GM21528 (cell line): ENCODE measurements at regions not wholly inside any gene's neighbourhood (a gene's known extent, or its start where the extent isn't known, plus 50 kb on each side); places are given as distances from the start of the nearest gene placed in this dataset.
"Not testable (repeated sequence)": the region's sequence is repeated elsewhere in the genome, so short reads cannot be mapped to it uniquely, and the experiment has no call there.

Experiments
- ATAC-seq: cut with Tn5 transposase; IDR thresholded peaks from one replicate; pipeline ENCODE4 v1.9.1; 2021; ENCODE audit warnings: mild to moderate bottlenecking, moderate library complexity; ENCODE audit not compliant: unreplicated experiment, low FRiP score

DNA sequence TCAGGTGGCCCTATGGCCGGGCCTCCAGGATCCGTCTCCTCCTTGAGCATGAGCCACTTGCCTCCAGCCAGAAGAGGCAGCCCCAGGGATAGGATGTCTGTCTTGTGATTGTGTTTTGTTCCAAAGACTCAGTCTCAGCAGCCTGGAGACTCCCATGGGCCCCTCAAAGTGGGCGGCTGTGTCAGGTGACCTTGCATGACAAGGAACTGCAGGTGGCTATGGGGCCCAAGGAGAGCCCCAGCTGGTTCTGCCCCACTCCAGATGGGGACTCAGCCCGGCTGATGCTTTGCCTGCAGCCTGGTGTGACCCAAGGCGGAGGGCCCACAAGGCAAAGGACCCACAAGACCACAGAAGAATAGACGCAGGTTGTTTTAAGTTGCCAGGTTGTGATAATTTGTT, 284.3 kb upstream of the IRX4 start:
- no peak for ATAC-seq

DNA sequence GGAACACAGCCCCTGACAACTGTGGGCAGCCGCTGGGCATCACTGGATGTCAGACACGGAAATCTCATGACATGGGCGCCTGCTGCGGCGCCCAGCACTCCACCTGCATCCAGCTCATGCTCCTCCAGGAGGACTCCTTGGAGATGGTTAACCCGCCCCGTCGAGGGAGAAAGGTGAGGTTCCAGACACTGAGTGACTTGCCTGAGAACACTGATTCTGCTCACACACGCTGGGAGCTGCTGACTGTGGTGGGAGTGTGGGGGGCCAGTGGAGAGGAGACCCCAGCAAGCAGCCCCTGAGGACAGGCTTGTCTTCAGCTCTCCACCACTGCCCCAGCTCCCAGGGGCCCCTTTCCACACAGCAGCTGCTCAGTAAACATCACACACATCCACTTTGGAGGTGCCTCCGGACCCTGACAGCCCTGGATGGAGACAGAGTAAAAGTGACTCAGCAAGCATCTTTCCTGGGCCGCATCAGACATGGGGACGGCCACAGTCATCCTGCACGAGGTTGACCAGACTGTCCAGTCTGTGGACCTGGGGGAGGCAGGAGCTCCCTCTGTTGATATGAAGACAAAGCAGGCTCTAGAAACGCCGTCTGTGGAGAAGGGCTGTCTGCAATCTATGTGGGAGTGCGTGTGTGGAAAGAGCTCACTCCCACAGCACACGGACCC, 283.7 kb upstream of the IRX4 start:
- no peak for ATAC-seq

DNA sequence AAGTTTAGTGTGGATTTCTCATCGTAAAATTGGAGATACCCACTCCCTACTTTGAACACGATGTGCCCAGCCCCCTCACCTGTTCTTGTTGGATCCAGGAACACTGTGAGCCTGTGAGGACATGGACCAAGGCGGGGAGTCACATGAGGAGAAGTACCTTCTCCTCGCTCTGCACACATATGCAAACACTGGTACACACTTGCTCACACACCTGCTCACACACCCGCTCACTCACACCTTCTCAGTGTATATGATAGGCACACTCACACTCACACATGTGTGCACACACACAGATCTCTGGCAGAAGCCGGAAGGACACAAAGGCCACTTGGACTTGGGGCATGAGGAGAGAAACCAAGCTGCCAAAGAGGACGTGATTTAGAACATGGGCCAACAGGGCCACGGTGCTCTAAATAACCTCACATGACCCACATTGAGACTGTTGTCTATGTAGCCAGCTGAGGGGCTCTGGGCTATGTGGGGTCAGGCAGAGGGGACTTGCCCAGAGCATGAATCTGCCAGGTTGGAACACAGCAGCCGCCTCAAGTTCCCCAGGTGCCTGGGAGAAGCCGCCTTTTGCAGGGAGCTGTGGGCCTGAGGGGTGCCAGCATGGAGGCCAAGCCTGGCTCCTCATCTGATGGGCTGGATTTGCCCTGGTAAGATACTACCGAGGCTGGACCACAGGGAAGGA, 283.0 kb upstream of the IRX4 start:
- ATAC-seq, result no peak

DNA sequence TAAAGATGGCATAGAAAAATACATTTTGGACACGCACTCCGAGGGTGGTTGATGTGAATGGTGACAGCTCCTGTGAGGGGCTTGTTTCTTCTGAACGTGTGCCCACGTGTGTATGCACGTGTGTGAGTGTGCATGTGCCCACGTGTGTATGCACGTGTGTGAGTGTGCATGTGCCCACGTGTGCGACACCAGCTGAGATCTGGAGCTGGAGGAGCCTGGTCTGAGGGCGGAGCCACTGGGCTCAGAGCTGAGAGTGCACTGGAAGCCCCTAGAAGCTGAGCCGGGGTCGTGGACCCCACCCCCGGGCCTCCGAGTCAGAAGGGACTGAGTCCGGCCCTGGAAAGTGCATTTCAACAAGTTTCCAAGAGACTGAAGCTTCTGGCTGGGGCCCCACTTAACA, 282.5 kb upstream of the IRX4 start:
- no peak for ATAC-seq

DNA sequence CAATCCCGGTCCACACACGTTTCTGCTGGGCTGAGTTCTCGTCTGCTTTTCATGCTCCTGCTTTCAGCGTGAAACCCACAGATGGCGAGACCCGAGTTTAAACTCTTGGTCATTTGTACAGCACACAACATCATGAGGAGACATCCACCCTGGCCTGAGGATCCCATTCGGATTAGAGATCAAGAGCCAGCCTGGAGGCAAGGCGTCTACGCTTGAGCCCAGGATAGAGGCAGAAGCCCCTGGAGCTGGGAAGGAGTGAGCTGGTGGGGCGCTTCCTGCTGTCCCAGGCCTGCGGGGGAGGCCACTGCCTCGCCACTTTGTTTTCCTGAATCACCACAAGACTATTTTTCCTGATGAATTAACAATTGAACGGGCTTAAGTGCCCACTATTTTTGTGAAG, 281.9 kb upstream of the IRX4 start:
- ATAC-seq, result no peak

DNA sequence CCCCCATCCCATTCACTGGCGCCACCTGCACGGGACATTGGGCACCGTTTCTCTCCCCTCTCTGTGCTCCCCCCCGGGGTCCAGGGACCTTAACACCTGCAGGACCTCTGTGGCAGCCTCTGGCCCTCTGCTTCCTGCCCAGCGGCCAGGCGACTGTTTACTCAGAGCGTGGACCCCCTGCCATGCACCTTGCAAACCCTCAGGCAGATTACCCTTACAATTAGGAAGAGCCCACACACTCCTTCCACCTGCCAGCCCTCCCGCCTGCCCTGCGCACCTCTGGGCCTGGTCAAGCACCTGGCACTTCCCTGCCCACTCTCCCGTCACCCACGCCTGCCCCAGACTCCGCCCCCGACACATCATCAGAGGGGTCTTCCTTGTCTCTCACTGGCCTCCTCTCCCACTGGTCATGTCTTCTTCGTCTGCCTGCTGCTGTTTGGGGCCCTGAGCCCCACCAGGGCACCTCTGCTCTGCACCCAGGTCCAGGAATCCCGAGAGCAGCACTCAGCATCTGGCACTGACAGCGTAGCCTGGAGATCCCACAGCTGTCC, 281.3 kb upstream of the IRX4 start:
- ATAC-seq, result no peak

DNA sequence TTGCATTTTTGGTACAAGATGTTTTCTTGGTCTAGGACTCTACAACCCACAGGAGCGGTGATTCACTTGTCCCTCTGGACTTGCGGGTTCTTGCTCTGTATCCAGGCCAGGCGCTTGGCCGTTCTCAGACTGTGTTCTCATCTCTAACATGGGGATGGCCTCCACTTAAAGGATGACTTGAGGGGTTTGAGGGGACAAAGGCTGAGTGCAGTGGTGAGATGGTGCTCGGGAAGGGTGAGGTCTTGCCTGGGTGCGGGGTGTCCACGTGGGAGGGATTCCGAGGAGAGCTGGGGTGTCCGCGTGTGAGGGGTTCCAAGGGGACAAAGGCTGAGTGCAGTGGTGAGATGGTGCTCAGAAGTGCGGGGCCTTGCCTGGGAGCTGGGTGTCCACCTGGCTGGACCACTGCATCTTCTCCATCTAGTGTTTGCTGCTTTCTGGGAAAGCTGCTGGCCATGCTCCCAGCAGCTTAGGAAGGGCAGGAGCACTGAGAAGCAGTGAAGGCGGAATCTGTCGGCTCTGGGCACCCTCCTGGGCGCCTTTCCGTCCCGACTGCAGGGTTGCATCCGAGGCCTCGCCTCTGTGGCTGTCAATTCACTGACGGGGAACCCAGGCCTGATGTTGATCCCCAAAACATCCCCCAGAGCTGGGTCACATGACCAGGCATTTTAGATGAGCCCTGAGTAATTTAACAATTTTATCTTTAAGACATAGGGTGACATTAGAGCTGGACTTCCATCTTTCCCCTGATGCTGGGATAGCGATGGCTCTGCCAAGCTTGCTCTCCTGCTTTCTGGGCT, 280.5 kb upstream of the IRX4 start:
- no peak for ATAC-seq

DNA sequence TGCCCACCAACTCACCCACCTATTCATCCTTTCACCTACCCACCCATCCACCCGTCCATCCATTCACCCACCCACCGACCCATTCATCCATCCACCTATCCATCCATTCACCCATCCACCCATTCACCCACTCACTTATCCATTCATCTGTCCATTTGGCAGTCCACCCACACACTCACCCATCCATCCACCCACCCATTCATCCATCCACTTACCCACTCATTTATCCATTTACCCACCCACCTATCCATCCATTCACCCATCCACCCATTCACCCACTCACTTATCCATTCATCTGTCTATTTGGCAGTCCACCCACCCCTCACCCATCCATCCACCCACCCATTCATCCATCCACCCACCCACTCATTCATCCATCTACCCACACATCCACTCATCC, 278.1 kb upstream of the IRX4 start:
- no peak for ATAC-seq

DNA sequence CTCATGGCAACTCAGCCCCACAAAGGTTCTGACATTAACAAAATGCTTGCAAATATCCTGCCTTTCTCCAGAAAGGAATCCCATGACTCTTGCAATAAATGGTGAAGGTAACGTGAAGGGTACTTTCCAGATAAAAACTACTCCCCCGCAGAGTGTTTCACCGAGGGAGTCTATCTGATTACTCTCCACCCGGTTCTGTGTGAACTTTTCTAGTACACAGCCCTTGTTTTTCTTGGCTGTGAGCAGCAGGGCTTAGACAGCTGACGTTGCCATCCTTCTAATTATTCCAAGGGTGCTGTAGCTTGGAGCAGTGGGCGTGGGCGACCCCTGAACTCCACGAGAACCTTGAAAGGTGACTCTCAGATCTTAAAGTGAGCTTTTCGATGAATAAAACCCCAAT, 276.0 kb upstream of the IRX4 start:
- ATAC-seq, result no peak

DNA sequence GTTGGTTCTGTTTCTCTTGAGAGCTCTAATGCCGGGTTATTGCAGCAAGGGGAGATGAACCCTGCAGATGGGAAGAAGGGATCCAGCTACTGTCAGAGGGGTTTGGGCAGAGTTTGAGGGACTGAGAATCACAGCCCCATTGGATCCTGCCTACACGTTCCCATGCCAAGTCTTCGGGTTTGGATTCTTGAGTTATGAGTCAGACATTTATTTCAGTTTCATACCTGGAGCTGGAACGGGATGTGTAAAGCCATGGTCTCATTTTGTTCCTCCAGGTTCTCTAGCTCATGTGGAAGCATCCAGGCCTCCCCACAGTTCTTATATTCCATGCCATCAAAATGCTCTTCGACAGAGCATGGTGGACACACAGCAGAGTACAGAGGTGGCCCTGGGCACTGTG, 275.4 kb upstream of the IRX4 start:
- ATAC-seq, result no peak

DNA sequence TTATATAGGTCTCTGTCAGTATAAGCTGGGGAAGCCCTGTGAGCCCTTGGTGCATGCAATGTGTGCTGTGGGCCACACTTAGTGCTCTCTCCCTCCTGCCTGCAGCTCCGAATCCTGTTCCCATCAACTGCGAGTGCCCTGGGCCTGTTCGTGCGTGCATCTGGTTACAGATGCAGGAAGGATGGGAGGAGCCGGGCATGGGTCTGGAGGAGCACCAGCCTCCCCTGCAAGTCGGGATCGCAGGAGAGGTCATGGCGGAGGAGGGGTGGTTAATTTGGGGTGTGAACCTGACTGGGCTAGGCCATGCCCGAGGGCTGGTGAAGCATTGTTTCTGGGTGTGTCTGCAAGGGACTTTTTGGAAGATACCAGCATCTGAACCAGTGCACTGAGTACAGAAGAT, 274.6 kb upstream of the IRX4 start:
- no peak for ATAC-seq

DNA sequence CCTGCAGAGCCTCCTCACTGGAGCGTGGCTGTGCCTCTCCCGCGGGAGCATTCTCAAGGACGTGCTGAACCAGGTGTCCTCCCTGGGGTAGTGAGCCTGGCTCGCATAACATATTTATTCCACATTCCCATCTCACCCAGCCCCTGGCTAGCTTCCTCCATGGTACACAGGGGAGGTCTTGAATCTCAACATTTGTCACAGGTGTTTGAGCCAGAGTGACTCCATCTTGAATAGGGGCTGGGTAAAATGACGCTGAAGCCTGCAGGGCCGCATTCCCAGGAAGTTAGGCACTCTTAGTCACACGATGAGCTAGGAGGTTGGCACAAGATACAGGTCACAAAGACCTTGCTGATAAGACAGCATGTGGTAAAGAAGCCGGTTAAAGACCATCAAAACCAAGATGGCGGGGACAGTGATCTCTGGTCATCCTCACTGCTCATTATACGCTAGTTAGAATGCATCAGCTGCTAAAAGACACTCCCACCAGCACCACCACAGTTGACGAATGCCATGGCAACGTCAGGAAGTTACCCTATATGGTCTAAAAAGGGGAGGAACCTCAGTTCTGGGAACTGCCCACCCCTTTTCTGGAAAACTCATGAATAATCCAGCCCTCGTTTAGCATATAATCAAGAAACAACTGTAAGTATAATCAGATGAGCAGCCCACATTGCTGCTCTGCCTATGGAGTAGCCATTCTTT, 273.8 kb upstream of the IRX4 start:
- ATAC-seq, result no peak

DNA sequence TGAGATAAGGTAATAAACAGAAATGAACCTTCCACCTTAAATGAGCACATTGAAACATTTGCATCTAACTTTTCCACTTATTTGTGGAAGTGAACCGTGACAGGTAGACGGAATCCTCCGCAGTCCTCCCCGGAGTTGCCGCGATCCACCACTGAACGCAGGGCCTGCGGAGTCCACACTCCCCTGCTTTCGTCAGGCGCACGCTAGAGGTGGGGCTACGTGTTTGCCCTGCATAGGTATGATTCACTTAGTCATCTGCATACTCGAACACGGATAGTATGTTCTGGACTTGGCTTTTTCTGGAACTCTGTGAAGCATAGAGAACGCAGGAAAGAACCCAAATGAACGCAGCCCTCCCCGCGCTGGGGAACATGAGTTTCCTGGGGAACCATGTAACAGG, 272.8 kb upstream of the IRX4 start:
- no peak for ATAC-seq

DNA sequence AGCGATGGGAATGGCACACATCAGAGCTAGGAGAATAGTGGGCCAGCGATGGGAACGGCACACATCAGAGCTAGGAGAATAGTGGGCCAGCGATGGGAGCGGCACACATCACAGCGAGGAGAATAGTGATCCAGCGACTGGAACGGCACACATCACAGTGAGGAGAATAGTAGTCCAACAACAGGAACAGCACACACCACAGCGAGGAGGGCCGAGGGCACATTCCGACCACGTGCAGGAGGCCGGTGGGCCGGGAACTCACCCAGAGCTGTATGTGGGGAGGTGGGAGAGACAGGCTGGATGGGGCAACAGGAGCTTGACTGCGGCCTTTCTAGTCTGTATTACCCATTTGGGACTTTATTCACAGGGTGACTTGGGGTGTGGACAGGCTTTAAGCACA, 271.1 kb upstream of the IRX4 start:
- no peak for ATAC-seq

DNA sequence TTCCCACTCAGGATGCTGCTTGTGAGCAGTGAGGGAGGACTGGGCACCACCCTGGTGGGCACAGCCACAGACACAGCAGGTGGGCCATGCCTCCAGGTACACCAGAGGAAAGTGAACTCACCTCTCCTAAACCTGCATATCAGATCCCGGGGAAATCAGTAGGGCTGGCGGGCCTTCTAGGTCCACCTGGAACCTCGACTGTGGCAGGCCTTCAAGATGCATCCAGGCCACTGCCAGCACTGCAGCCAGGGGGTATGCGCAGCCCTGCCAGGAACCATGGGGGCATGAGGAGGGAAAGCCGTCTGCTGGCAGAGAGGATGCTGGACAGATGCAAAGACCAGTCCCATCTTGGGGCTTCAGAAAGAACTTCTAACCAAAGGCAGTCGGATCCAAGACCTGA, 270.6 kb upstream of the IRX4 start:
- no peak for ATAC-seq

DNA sequence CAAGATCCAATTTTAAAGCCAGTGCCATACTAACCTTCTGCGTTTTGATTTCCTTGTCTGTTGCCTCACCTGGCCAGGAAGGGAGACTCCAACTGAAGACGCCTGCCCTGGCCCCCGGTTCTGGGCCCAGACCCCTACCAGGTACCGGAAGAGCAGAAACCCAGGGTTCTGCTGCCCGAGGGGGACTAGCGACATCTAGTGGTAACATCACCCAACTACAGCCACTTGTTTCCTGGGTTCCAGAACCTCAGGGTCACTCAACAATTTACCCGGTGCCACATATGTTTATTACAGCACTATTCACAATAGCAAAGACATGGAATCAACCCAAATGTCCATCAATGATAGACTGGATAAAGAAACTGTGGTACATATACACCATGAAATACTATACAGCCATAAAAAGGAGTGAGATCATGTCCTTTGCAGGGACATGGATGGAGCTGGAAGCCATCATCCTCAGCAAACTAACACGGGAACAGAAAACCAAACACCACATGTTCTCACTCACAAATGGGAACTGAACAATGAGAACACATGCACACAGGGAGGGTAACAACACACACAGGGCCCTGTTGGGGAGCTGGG, 268.7 kb upstream of the IRX4 start:
- not testable (repeated sequence) for ATAC-seq

DNA sequence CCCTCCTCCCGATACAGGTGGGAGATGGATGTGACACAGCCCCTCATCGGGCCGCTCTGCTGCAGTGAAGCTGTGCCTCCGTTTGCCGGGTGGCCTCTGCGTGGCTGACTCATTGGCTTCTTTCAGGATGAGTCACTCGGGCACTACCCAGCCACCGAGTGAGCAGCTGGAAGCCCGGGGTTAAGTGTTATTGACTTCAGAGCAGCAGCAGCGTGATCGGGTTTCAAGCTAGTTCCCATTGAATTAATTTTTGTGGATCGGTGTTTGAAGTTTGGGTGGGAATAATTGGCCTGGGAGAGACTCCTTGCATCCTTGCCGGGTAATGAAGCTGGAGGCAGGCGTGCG, 266.4 kb upstream of the IRX4 start:
- ATAC-seq, result no peak

DNA sequence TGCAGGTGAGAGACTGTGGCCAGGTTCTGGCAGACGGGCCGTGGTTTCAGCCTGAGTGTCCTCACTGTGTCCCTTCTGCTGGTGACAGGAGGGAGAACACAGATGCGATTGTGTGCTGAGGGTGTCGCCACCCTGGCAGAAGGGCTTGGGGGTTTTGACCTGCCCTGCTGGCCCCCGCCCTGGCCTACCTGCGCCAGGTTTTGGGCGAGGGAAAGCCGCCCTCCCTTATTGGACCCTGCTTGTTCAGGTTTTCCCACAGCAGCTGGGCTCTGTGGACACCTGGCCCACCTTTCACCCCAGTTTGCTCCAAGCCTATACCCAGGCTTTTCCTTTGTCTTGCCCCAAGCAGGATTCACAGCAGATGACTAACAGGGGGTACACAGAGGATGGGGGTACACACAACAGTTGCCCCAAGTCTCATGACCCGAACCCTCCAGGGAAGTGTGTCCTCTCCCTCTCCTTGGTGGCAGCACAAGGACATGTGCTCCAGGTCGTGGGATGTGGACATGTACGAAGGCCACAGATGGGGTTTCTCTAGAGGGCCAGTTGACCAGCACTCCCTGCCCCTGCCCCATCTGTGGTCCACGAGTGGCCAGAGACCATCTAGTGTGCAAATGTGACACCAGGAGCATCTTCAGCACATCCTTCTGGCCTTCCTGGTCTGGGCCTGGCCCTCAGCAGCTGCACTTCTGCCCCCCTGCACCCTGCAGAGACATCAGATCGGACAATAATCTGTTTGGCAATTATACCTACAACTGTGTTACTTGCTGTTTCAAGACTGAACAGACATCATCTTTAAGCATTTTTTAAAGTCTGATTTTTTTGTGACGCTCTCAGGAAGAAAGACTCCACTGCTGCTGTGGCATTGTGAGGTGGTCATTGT, 265.8 kb upstream of the IRX4 start:
- ATAC-seq, result no peak

DNA sequence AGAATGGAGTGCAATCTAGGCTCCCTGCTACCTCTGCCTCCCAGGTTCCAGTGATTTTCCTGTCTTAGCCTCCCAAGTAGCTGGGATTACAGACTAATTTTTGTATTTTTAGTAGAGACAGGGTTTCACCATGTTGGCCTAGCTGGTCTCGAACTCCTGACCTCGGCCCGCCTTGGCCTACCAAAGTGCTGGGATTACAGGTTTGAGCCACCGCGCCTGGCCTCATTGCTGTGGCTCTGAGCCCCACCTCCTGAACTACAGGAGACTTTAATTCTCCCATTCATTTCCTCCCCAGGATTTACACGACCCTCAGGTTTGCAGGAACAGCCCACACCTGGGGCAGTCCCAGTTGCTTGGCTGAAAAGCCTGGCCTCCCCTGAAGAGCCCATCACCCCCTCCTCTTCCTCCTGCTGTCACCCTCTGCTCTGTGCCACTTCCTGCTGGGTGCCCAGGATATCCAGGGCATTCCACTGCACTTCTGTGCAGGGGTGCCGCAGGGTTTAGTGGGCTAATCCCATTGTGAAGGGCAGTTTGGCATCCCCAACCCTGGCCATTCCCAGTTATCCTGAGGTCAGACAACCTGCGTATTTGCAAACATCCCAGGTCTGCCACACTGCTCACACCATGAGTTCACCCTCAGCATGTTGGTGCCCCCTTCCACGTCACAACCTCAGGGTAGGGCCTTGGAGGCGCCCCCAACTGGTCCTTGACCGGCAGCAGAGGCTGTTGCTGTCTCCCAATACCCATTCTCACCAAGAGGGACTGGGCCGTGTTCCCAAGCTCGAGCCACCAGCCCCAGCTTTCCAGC, 265.0 kb upstream of the IRX4 start:
- no peak for ATAC-seq
